ENCODE measurements at regions not wholly inside any gene's neighbourhood (a gene's known extent, or its start where the extent isn't known, plus 50 kb on each side); places are given as distances from the start of the nearest gene placed in this dataset.

DNA sequence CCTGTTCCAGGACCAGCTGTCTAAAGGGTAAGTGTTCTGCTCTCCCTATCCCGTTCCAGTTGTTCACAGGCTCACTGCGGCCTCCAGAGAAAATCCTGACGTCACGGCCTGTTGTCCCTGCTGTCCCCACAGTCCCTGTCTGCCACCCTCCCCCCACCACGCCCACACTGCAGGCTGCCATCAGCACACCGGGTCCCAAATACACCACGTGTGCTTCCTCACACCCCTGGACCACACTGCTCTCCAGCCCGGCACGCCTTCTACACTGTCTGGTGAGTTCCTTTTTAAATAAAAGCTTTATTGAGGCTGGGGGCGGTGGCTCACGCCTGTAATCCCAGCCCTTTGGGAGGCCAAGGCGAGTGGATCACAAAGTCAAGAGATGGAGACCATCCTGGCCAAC lies 88.3 kb upstream of the RUFY1 start:
- TF ChIP-seq, protein P1, sequence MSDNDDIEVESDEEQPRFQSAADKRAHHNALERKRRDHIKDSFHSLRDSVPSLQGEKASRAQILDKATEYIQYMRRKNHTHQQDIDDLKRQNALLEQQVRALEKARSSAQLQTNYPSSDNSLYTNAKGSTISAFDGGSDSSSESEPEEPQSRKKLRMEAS (IDR thresholded peaks at IDR 0.05; ENCODE audit: low read depth), result no peak
- TF ChIP-seq JUND (IDR thresholded peaks at IDR 0.05) (no peak), REST (IDR thresholded peaks at IDR 0.05; ENCODE audit: low read depth, low read length) (no peak), ELF1 (IDR thresholded peaks at IDR 0.05) (no peak), POLR2AphosphoS5 (IDR thresholded peaks at IDR 0.05; ENCODE audit: low read depth, low read length) (no peak), ZBTB33 (IDR thresholded peaks at IDR 0.05; ENCODE audit: borderline replicate concordance, low read depth) (no peak), YY1 (IDR thresholded peaks at IDR 0.05; ENCODE audit: low read depth) (no peak), RCOR1 (IDR thresholded peaks at IDR 0.05; ENCODE audit: low read length) (no peak), CTCF (IDR thresholded peaks at IDR 0.05) (no peak)

Measured in SK-N-SH (cell line).